ENCODE measurements at regions not wholly inside any gene's neighbourhood (a gene's known extent, or its start where the extent isn't known, plus 50 kb on each side); places are given as distances from the start of the nearest gene placed in this dataset.

GRCh38 chr1:117686907-117687306 lies 81.1 kb downstream of the TENT5C start:
- H3K4ac ChIP-seq (replicated peaks; ENCODE audit: insufficient read length, low read depth, low read length) = no peak overlapping the region
- H2AFZ ChIP-seq (ENCODE audit: low read length) = no peak overlapping the region
- FAIRE-seq = no peak
- POLR2A ChIA-PET (ENCODE audit: partially characterized antibody) = interaction anchor here (1.1 to 1.3 kb wide), 2 partner anchors 10 to 19 kb away, joined by 3 read pairs; no protein-coding TSS in a partner anchor
- no peak for DNase-seq (ENCODE audit: low read depth in 1 of 2, low spot score in 2 of 2)
- H3K9me3 ChIP-seq (ENCODE audit: insufficient read depth in 2 of 2, low read depth in 1 of 2, low read length in 1 of 2) = no peaks in the 10 kb centered on the region
- no peak overlapping the region for H4K8ac ChIP-seq (ENCODE audit: extremely low read depth, insufficient read depth, low read length)
- no peak overlapping the region for H2BK5ac ChIP-seq (ENCODE audit: low read depth, low read length)
- H2BK20ac ChIP-seq (ENCODE audit: low read length) = no peak overlapping the region
- no peak overlapping the region for H2BK15ac ChIP-seq (ENCODE audit: low read length)
- WGBS, 2 experiments (ENCODE audit: extremely low coverage in 1 of 2, insufficient coverage in 1 of 2, insufficient read length in 1 of 2, insufficient replicate concordance in 2 of 2, low coverage in 1 of 2, low lambda C conversion rate in 2 of 2, missing lambda C conversion rate in 1 of 2) = 91% methylated on average over 2 of the region's 2 CpGs; no CpG with 5 or more reads in 1 of the 2 experiments
- no peak overlapping the region for H3K9ac ChIP-seq (replicated peaks in 1 of 4; ENCODE audit: extremely low read depth in 1 of 4, low read depth in 3 of 4, low read length in 3 of 4)
- no peak overlapping the region for H3K56ac ChIP-seq (replicated peaks; ENCODE audit: insufficient read length, low read depth, low read length)
- H3K79me2 ChIP-seq (ENCODE audit: control insufficient read depth in 1 of 2, insufficient read depth in 2 of 2, low read length in 2 of 2) = no peaks in the 10 kb centered on the region
- no peak overlapping the region for H4K91ac ChIP-seq (replicated peaks; ENCODE audit: insufficient read length, low read length)
- H2AK5ac ChIP-seq (ENCODE audit: low read depth, low read length) = no peak overlapping the region
- CTCF ChIA-PET (ENCODE audit: partially characterized antibody) = interaction anchor here (0.6 to 5.7 kb wide), 10 partner anchors 9 to 243 kb away, joined by 3 to 20 read pairs (median 6); no protein-coding TSS in a partner anchor
- H3K36me3 ChIP-seq (ENCODE audit: control insufficient read depth in 2 of 4, insufficient read depth in 4 of 4, low read length in 3 of 4) = no peaks in the 10 kb centered on the region
- no peak overlapping the region for H3K4me2 ChIP-seq (ENCODE audit: insufficient read depth in 1 of 2, low read depth in 2 of 2, low read length in 2 of 2)
- TF ChIP-seq KDM5A (IDR thresholded peaks at IDR 0.05; ENCODE audit: low read length) = no peak
- no peak for TF ChIP-seq TCF12 (IDR thresholded peaks at IDR 0.05; ENCODE audit: low read depth, low read length)
- no peak for TF ChIP-seq CBX8 (IDR thresholded peaks at IDR 0.05; ENCODE audit: borderline replicate concordance, low read depth, low read length)
- TF ChIP-seq BACH1 (IDR thresholded peaks at IDR 0.05; ENCODE audit: low read length) = no peak
- no peak for TF ChIP-seq CTCF (IDR thresholded peaks at IDR 0.05; ENCODE audit: control extremely low read depth in 1 of 3, insufficient read depth in 1 of 3, low read depth in 1 of 3, low read length in 3 of 3)
- no peak for TF ChIP-seq SP1 (IDR thresholded peaks at IDR 0.05; ENCODE audit: low read depth, low read length)
- no peak for TF ChIP-seq SIRT6 (IDR thresholded peaks at IDR 0.05; ENCODE audit: low read length)
- no peak for TF ChIP-seq SRF (IDR thresholded peaks at IDR 0.05; ENCODE audit: low read depth, low read length)
- TF ChIP-seq SP4 (IDR thresholded peaks at IDR 0.05; ENCODE audit: low read length) = no peak
- no peak for TF ChIP-seq TBP (IDR thresholded peaks at IDR 0.05; ENCODE audit: low read depth, low read length)
- TF ChIP-seq EGR1 (IDR thresholded peaks at IDR 0.05; ENCODE audit: borderline replicate concordance, low read depth, low read length) = no peak
- H3K4me3 ChIP-seq (ENCODE audit: extremely low read depth in 1 of 4, insufficient read depth in 2 of 4, low read depth in 3 of 4, low read length in 4 of 4) = no peak overlapping the region
- no peak overlapping the region for H3K14ac ChIP-seq (ENCODE audit: insufficient read length)
- H4K20me1 ChIP-seq (replicated peaks in 1 of 2; ENCODE audit: control insufficient read depth in 1 of 2, insufficient read depth in 2 of 2, low read length in 2 of 2) = no peaks in the 10 kb centered on the region
- no peak overlapping the region for H2BK120ac ChIP-seq (replicated peaks; ENCODE audit: low read depth, low read length)
- H3K79me1 ChIP-seq (ENCODE audit: low read depth, low read length) = no peaks in the 10 kb centered on the region
- no peak overlapping the region for H3K18ac ChIP-seq (ENCODE audit: extremely low read depth, low read length)
- no peak overlapping the region for H4K5ac ChIP-seq (ENCODE audit: insufficient read length, low read depth, low read length)
- no peak overlapping the region for H3K23ac ChIP-seq (ENCODE audit: insufficient read length)
- no peak overlapping the region for H3K27ac ChIP-seq (ENCODE audit: low read depth, low read length)
- no peaks in the 10 kb centered on the region for H3K27me3 ChIP-seq (replicated peaks in 1 of 4; ENCODE audit: control insufficient read depth in 3 of 4, extremely low read depth in 1 of 4, insufficient read depth in 3 of 4, low read length in 3 of 4)
- no peaks in the 10 kb centered on the region for H3K4me1 ChIP-seq (replicated peaks in 1 of 4; ENCODE audit: control insufficient read depth in 3 of 4, insufficient read depth in 4 of 4, low read length in 3 of 4)
- peaks cover 1% of the 10 kb centered on the region; the same call in 1 of the 2 replicates for H3K23me2 ChIP-seq (ENCODE audit: low read depth, low read length)
- H2BK12ac ChIP-seq (ENCODE audit: low read depth, low read length) = no peak overlapping the region

All from H1 (cell line).